ENCODE measurements at regions not wholly inside any gene's neighbourhood (a gene's known extent, or its start where the extent isn't known, plus 50 kb on each side); places are given as distances from the start of the nearest gene placed in this dataset.

GRCh38 chr21:32143241-32143939, 135.5 kb downstream of the MIS18A start:
- TF ChIP-seq EZH2 (IDR thresholded peaks at IDR 0.05; ENCODE audit: low read length, unreplicated experiment) = no peak
- no peak for TF ChIP-seq CTCF (conservative IDR thresholded peaks at IDR 0.05; ENCODE audit: low read depth, low read length)
